ENCODE measurements at regions not wholly inside any gene's neighbourhood (a gene's known extent, or its start where the extent isn't known, plus 50 kb on each side); places are given as distances from the start of the nearest gene placed in this dataset.

DNA sequence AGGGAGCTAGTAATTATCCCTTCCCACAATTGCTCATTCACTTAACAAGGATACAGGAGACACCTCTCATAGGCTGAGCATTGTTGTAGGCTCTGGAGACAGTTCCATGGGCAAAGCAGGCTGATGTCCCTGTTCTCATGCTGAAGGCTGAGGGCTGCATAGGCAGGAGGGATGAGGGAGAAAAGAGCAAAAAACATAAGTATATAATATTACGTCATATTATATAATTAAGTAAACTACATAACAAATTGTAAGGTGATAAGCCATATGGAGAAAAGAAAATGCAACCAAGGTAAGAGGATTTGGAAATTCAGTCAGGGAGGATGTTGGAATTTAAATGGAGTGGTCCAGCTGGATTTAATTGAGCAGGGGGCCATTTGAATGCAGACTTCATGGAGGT lies 380.6 kb upstream of the ST6GAL2 start:
- TF ChIP-seq CTCF (IDR thresholded peaks at IDR 0.05; ENCODE audit: low read depth, low read length) = no peak
- TF ChIP-seq EZH2phosphoT487 (IDR thresholded peaks at IDR 0.05; ENCODE audit: low read depth) = no peak
